ENCODE measurements at regions not wholly inside any gene's neighbourhood (a gene's known extent, or its start where the extent isn't known, plus 50 kb on each side); places are given as distances from the start of the nearest gene placed in this dataset.
"Not testable (repeated sequence)": the region's sequence is repeated elsewhere in the genome, so short reads cannot be mapped to it uniquely, and the experiment has no call there.

DNA sequence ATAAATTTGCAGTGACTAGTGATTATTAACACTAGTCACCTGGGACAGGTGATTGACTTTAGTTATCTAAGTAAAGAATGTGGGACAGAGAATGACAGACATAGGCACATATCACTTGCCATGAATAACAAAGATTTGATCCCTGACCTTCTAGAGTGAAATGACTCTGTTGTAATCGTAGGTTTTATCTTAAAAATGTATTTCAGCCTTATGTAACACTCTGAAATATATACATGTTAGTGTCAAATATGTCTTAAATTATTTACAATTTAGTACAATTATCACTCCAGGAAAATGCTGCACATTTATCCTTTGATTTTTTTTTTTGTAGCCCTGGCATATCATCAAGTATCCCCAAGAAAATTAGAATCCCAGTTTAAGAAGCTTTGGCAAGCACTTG is 186.4 kb upstream of the PTGFR start (continued):
- TF ChIP-seq OTX1 (CRISPR knock-in tag; IDR thresholded peaks at IDR 0.05) (no peak), ATF3 (IDR thresholded peaks at IDR 0.05) (no peak), ATF3 (CRISPR knock-in tag; conservative IDR thresholded peaks at IDR 0.05) (no peak), TAF9B (IDR thresholded peaks at IDR 0.05; ENCODE audit: partially characterized antibody) (no peak), MNT (conservative IDR thresholded peaks at IDR 0.05) (no peak)

GRCh38 chr1:78304761-78305160 is 186.0 kb upstream of the PTGFR start:
- Histone ChIP-seq H4K20me1 (replicated peaks; ENCODE audit: control insufficient read depth, insufficient read depth, low read length) (no peaks in the 10 kb centered on the region), H3K4me1 (replicated peaks in 1 of 2; ENCODE audit: control insufficient read depth in 2 of 2, insufficient read depth in 2 of 2, low read length in 2 of 2) (no peaks in the 10 kb centered on the region), H3K4me3 (no peak overlapping the region), H3K27me3 (ENCODE audit: control insufficient read depth in 2 of 2, insufficient read depth in 2 of 2, low read length in 2 of 2) (no peaks in the 10 kb centered on the region), H3K36me3 (ENCODE audit: control insufficient read depth, insufficient read depth, low read length) (no peaks in the 10 kb centered on the region), H3K4me2 (ENCODE audit: insufficient read depth, low read length) (no peak overlapping the region), H3K79me2 (ENCODE audit: control insufficient read depth, insufficient read depth, low read length) (no peaks in the 10 kb centered on the region), H3K9me3 (replicated peaks; ENCODE audit: control insufficient read depth, insufficient read depth, low read depth, low read length) (no peaks in the 10 kb centered on the region), H2AFZ (ENCODE audit: low read depth, low read length) (no peak overlapping the region), H3K9me1 (ENCODE audit: control insufficient read depth, insufficient read depth, low read length) (no peaks in the 10 kb centered on the region), H3K9ac (ENCODE audit: insufficient read depth in 1 of 2, low read depth in 2 of 2, low read length in 2 of 2) (no peak overlapping the region), H3K27ac (ENCODE audit: extremely low read depth, low read depth, low read length) (no peak overlapping the region)
- TF ChIP-seq ZNF263 (CRISPR knock-in tag; IDR thresholded peaks at IDR 0.05; ENCODE audit: borderline replicate concordance) (no peak), NFIC (IDR thresholded peaks at IDR 0.05) (peak; percentile 37; the same call in 1 of the 2 replicates)
- in situ Hi-C loops (cut with MboI) = no loop called here
- intact Hi-C loops (cut with micrococcal nuclease) = no loop called here
- CTCF ChIA-PET (ENCODE audit: low intra/inter-chr PET ratio) = no interaction called here
- BruUV-seq (replicated peaks) = no TSS peak
- POLR2A ChIA-PET = no interaction called here
- WGBS (ENCODE audit: insufficient coverage, low coverage, missing lambda C conversion rate) = 0% methylated on average over 1 of the region's 1 CpG
- no peak for ATAC-seq
- no peak for DNase-seq (ENCODE audit: extremely low read depth in 1 of 4, low spot score in 3 of 4)
- FAIRE-seq = no peak

GRCh38 chr1:78310261-78310660 is 180.5 kb upstream of the PTGFR start:
- H3K27me3 ChIP-seq (ENCODE audit: control insufficient read depth in 2 of 2, insufficient read depth in 2 of 2, low read length in 2 of 2); CTCF ChIA-PET (ENCODE audit: low intra/inter-chr PET ratio); H3K36me3 ChIP-seq (ENCODE audit: control insufficient read depth, insufficient read depth, low read length); DNase-seq (ENCODE audit: extremely low read depth in 1 of 4, low spot score in 3 of 4); H3K4me2 ChIP-seq (ENCODE audit: insufficient read depth, low read length); BruUV-seq (replicated peaks); FAIRE-seq; H3K27ac ChIP-seq (ENCODE audit: extremely low read depth, low read depth, low read length); H3K4me1 ChIP-seq (replicated peaks in 1 of 2; ENCODE audit: control insufficient read depth in 2 of 2, insufficient read depth in 2 of 2, low read length in 2 of 2); POLR2A ChIA-PET; H4K20me1 ChIP-seq (replicated peaks; ENCODE audit: control insufficient read depth, insufficient read depth, low read length); H3K4me3 ChIP-seq; H3K9ac ChIP-seq (ENCODE audit: insufficient read depth in 1 of 2, low read depth in 2 of 2, low read length in 2 of 2); H3K79me2 ChIP-seq (ENCODE audit: control insufficient read depth, insufficient read depth, low read length); in situ Hi-C loops (cut with MboI); H3K9me3 ChIP-seq (replicated peaks; ENCODE audit: control insufficient read depth, insufficient read depth, low read depth, low read length); intact Hi-C loops (cut with micrococcal nuclease); H2AFZ ChIP-seq (ENCODE audit: low read depth, low read length); H3K9me1 ChIP-seq (ENCODE audit: control insufficient read depth, insufficient read depth, low read length); ATAC-seq: not testable (repeated sequence)
- WGBS (ENCODE audit: insufficient coverage, low coverage, missing lambda C conversion rate) = under 1% methylated on average over 11 of the region's 11 CpGs

Data from K562 (cell line).